AG20443 (cell line): ENCODE measurements at regions not wholly inside any gene's neighbourhood (a gene's known extent, or its start where the extent isn't known, plus 50 kb on each side); places are given as distances from the start of the nearest gene placed in this dataset.
"Not testable (repeated sequence)": the region's sequence is repeated elsewhere in the genome, so short reads cannot be mapped to it uniquely, and the experiment has no call there.

Experiments
- DNase-seq: peaks from one replicate; pipeline ENCODE4 v3.0.0; 2012; ENCODE audit warnings: low spot score, mixed read lengths

GRCh38 chr6:120786682-120787081, 547.6 kb downstream of the TBC1D32 start:
- DNase-seq, result no peak

GRCh38 chr6:120786256-120786655, 548.0 kb downstream of the TBC1D32 start:
- no peak for DNase-seq

GRCh38 chr6:120785459-120786086, 548.7 kb downstream of the TBC1D32 start:
- DNase-seq, result no peak

- DNase-seq, result no peak
These were observed 554.8 kb downstream of the TBC1D32 start for GRCh38 chr6:120779441-120779840.

GRCh38 chr6:120775698-120776097, 558.6 kb downstream of the TBC1D32 start:
- no peak for DNase-seq

- DNase-seq, result no peak
These were observed 560.0 kb downstream of the TBC1D32 start for GRCh38 chr6:120774275-120774674.

GRCh38 chr6:120771019-120771418, 563.3 kb downstream of the TBC1D32 start:
- no peak for DNase-seq

- no peak for DNase-seq
These were observed 570.0 kb downstream of the TBC1D32 start for GRCh38 chr6:120764312-120764711.

- DNase-seq, result no peak
These were observed 574.7 kb downstream of the TBC1D32 start for GRCh38 chr6:120759570-120759969.

- not testable (repeated sequence) for DNase-seq
These were observed 585.7 kb downstream of the TBC1D32 start for GRCh38 chr6:120748574-120748973.

GRCh38 chr6:120736740-120737139, 597.5 kb downstream of the TBC1D32 start:
- DNase-seq, result no peak

- DNase-seq, result no peak
These were observed 598.6 kb downstream of the TBC1D32 start for GRCh38 chr6:120735641-120736040.

GRCh38 chr6:120711255-120711654, 623.0 kb downstream of the TBC1D32 start:
- no peak for DNase-seq

- no peak for DNase-seq
These were observed 634.3 kb downstream of the TBC1D32 start for GRCh38 chr6:120700001-120700400.

GRCh38 chr6:120686492-120686891, 647.8 kb downstream of the TBC1D32 start:
- DNase-seq, result no peak

- DNase-seq, result no peak
These were observed 652.1 kb downstream of the TBC1D32 start for GRCh38 chr6:120682145-120682544.

GRCh38 chr6:120681204-120681603, 653.1 kb downstream of the TBC1D32 start:
- no peak for DNase-seq

GRCh38 chr6:120675886-120676285, 658.4 kb downstream of the TBC1D32 start:
- DNase-seq, result no peak

GRCh38 chr6:120671519-120671918, 662.8 kb downstream of the TBC1D32 start:
- DNase-seq, result no peak

GRCh38 chr6:120652506-120652905, 681.8 kb downstream of the TBC1D32 start:
- no peak for DNase-seq

GRCh38 chr6:120648713-120649112, 685.6 kb downstream of the TBC1D32 start:
- no peak for DNase-seq

- DNase-seq, result no peak
These were observed 688.2 kb downstream of the TBC1D32 start for GRCh38 chr6:120646101-120646500.

- DNase-seq, result no peak
These were observed 701.3 kb downstream of the TBC1D32 start for GRCh38 chr6:120632975-120633374.

GRCh38 chr6:120627612-120628011, 706.7 kb downstream of the TBC1D32 start:
- DNase-seq, result no peak
